ENCODE measurements at regions not wholly inside any gene's neighbourhood (a gene's known extent, or its start where the extent isn't known, plus 50 kb on each side); places are given as distances from the start of the nearest gene placed in this dataset.
A peak's percentile ranks its signal among the peaks of the same experiment; 100 is the strongest.
"Not testable (repeated sequence)": the region's sequence is repeated elsewhere in the genome, so short reads cannot be mapped to it uniquely, and the experiment has no call there.

GRCh38 chr10:31134311-31134952 is 102.8 kb upstream of the ZNF438 start:
- Histone ChIP-seq H3K18ac (ENCODE audit: low read length) (peak overlapping the region; percentile 93), H2BK15ac (ENCODE audit: low read length) (peak overlapping the region; percentile 22), H2BK120ac (ENCODE audit: low read depth, low read length) (no peak overlapping the region), H3K4me3 (ENCODE audit: low read length in 2 of 2) (peak overlapping the region; percentile 33 to 36), H2AFZ (ENCODE audit: low read length) (peak overlapping the region; percentile 85), H3K27me3 (ENCODE audit: control insufficient read depth in 3 of 3, insufficient read depth in 3 of 3, low read depth in 1 of 3, low read length in 3 of 3) (peaks cover 0 to under 1% (median 0%) of the 10 kb centered on the region in 3 experiments), H3K4me2 (ENCODE audit: insufficient read depth, low read length, poor library complexity, severe bottlenecking) (peak overlapping the region; percentile 66), H3K79me1 (ENCODE audit: low read depth, low read length) (no peaks in the 10 kb centered on the region), H3K4ac (ENCODE audit: low read length) (no peak overlapping the region), H3K23ac (ENCODE audit: low read depth, low read length, poor library complexity) (no peak overlapping the region), H3K36me3 (replicated peaks in 1 of 2; ENCODE audit: control insufficient read depth in 2 of 2, insufficient read depth in 2 of 2, low read length in 2 of 2) (no peaks in the 10 kb centered on the region), H4K8ac (ENCODE audit: low read depth, low read length) (no peak overlapping the region), H3K14ac (ENCODE audit: low read length) (no peak overlapping the region), H3K9me3 (replicated peaks in 1 of 2; ENCODE audit: control insufficient read depth in 2 of 2, insufficient read depth in 1 of 2, low read depth in 1 of 2, low read length in 2 of 2) (no peaks in the 10 kb centered on the region), H2BK12ac (ENCODE audit: low read length) (no peak overlapping the region), H2BK5ac (ENCODE audit: low read length) (peak overlapping the region; percentile 94), H4K91ac (ENCODE audit: low read depth, low read length, poor library complexity) (peak overlapping the region; percentile 96), H2AK5ac (ENCODE audit: low read depth, low read length) (no peak overlapping the region), H3K9ac (ENCODE audit: low read depth, low read length, poor library complexity) (peak overlapping the region; percentile 47), H3K4me1 (ENCODE audit: control insufficient read depth in 2 of 2, insufficient read depth in 1 of 2, low read depth in 1 of 2, low read length in 2 of 2) (peaks cover 15% of the 10 kb centered on the region in 2 donors), H3K27ac (replicated peaks; ENCODE audit: low read length) (peak overlapping the region; percentile 99)
- no CpG with 5 or more reads among the region's 24 CpGs for WGBS, 2 donors (ENCODE audit: extremely low coverage in 2 of 2, insufficient read length in 2 of 2, insufficient replicate concordance in 1 of 2)
- no peak for DNase-seq (ENCODE audit: low spot score)

- Histone ChIP-seq H3K9me3 (replicated peaks in 1 of 2; ENCODE audit: control insufficient read depth in 2 of 2, insufficient read depth in 1 of 2, low read depth in 1 of 2, low read length in 2 of 2) (no peaks in the 10 kb centered on the region), H2BK120ac (ENCODE audit: low read depth, low read length) (no peak overlapping the region), H3K4me1 (ENCODE audit: control insufficient read depth in 2 of 2, insufficient read depth in 1 of 2, low read depth in 1 of 2, low read length in 2 of 2) (peaks cover 15 to 20% of the 10 kb centered on the region in 2 donors), H2AK5ac (ENCODE audit: low read depth, low read length) (no peak overlapping the region), H3K14ac (ENCODE audit: low read length) (no peak overlapping the region), H3K4me2 (ENCODE audit: insufficient read depth, low read length, poor library complexity, severe bottlenecking) (no peak overlapping the region), H3K36me3 (replicated peaks in 1 of 2; ENCODE audit: control insufficient read depth in 2 of 2, insufficient read depth in 2 of 2, low read length in 2 of 2) (no peaks in the 10 kb centered on the region), H3K18ac (ENCODE audit: low read length) (no peak overlapping the region), H3K27me3 (ENCODE audit: control insufficient read depth in 3 of 3, insufficient read depth in 3 of 3, low read depth in 1 of 3, low read length in 3 of 3) (peaks cover 0 to 2% (median 0%) of the 10 kb centered on the region in 3 experiments), H2AFZ (ENCODE audit: low read length) (peak overlapping the region; percentile 85), H3K4ac (ENCODE audit: low read length) (no peak overlapping the region), H3K27ac (replicated peaks; ENCODE audit: low read length) (peak overlapping the region; percentile 99), H2BK5ac (ENCODE audit: low read length) (no peak overlapping the region), H3K79me1 (ENCODE audit: low read depth, low read length) (no peaks in the 10 kb centered on the region), H4K8ac (ENCODE audit: low read depth, low read length) (no peak overlapping the region), H3K23ac (ENCODE audit: low read depth, low read length, poor library complexity) (no peak overlapping the region), H3K4me3 (ENCODE audit: low read length in 2 of 2) (peak overlapping the region in 1 of 2 donors; percentile 36), H2BK12ac (ENCODE audit: low read length) (no peak overlapping the region), H4K91ac (ENCODE audit: low read depth, low read length, poor library complexity) (no peak overlapping the region), H3K9ac (ENCODE audit: low read depth, low read length, poor library complexity) (no peak overlapping the region), H2BK15ac (ENCODE audit: low read length) (no peak overlapping the region)
- no peak for DNase-seq (ENCODE audit: low spot score)
- WGBS, 2 donors (ENCODE audit: extremely low coverage in 2 of 2, insufficient read length in 2 of 2, insufficient replicate concordance in 1 of 2), result no CpG with 5 or more reads among the region's 6 CpGs
Observed at GRCh38 chr10:31135171-31135570, 103.5 kb upstream of the ZNF438 start.

- not testable (repeated sequence) for H3K27me3 ChIP-seq (ENCODE audit: control insufficient read depth in 3 of 3, insufficient read depth in 3 of 3, low read depth in 1 of 3, low read length in 3 of 3); H3K4me2 ChIP-seq (ENCODE audit: insufficient read depth, low read length, poor library complexity, severe bottlenecking); H4K8ac ChIP-seq (ENCODE audit: low read depth, low read length); H2BK15ac ChIP-seq (ENCODE audit: low read length); H2AK5ac ChIP-seq (ENCODE audit: low read depth, low read length); H2BK120ac ChIP-seq (ENCODE audit: low read depth, low read length); H4K91ac ChIP-seq (ENCODE audit: low read depth, low read length, poor library complexity); H3K14ac ChIP-seq (ENCODE audit: low read length); H3K27ac ChIP-seq (replicated peaks; ENCODE audit: low read length); H3K23ac ChIP-seq (ENCODE audit: low read depth, low read length, poor library complexity); H3K18ac ChIP-seq (ENCODE audit: low read length); DNase-seq (ENCODE audit: low spot score); H2BK12ac ChIP-seq (ENCODE audit: low read length); H3K4ac ChIP-seq (ENCODE audit: low read length); H3K4me3 ChIP-seq (ENCODE audit: low read length in 2 of 2); H3K79me1 ChIP-seq (ENCODE audit: low read depth, low read length); H3K9me3 ChIP-seq (replicated peaks in 1 of 2; ENCODE audit: control insufficient read depth in 2 of 2, insufficient read depth in 1 of 2, low read depth in 1 of 2, low read length in 2 of 2); H2BK5ac ChIP-seq (ENCODE audit: low read length); H3K36me3 ChIP-seq (replicated peaks in 1 of 2; ENCODE audit: control insufficient read depth in 2 of 2, insufficient read depth in 2 of 2, low read length in 2 of 2); H3K9ac ChIP-seq (ENCODE audit: low read depth, low read length, poor library complexity)
- peaks cover 15 to 25% of the 10 kb centered on the region in 2 donors for H3K4me1 ChIP-seq (ENCODE audit: control insufficient read depth in 2 of 2, insufficient read depth in 1 of 2, low read depth in 1 of 2, low read length in 2 of 2)
- no CpG with 5 or more reads among the region's 8 CpGs for WGBS, 2 donors (ENCODE audit: extremely low coverage in 2 of 2, insufficient read length in 2 of 2, insufficient replicate concordance in 1 of 2)
- peak overlapping the region; percentile 85 for H2AFZ ChIP-seq (ENCODE audit: low read length)
Observed at GRCh38 chr10:31135791-31136190, 104.1 kb upstream of the ZNF438 start.

GRCh38 chr10:31136386-31136785 is 104.7 kb upstream of the ZNF438 start:
- no peak overlapping the region for H3K23ac ChIP-seq (ENCODE audit: low read depth, low read length, poor library complexity)
- H2BK5ac ChIP-seq (ENCODE audit: low read length), result no peak overlapping the region
- H3K79me1 ChIP-seq (ENCODE audit: low read depth, low read length), result no peaks in the 10 kb centered on the region
- no peak overlapping the region for H3K4ac ChIP-seq (ENCODE audit: low read length)
- H3K27ac ChIP-seq (replicated peaks; ENCODE audit: low read length), result no peak overlapping the region
- H3K36me3 ChIP-seq (replicated peaks in 1 of 2; ENCODE audit: control insufficient read depth in 2 of 2, insufficient read depth in 2 of 2, low read length in 2 of 2), result no peaks in the 10 kb centered on the region
- peaks cover 0 to 2% (median 0%) of the 10 kb centered on the region in 3 experiments for H3K27me3 ChIP-seq (ENCODE audit: control insufficient read depth in 3 of 3, insufficient read depth in 3 of 3, low read depth in 1 of 3, low read length in 3 of 3)
- no peak overlapping the region for H4K91ac ChIP-seq (ENCODE audit: low read depth, low read length, poor library complexity)
- H3K4me1 ChIP-seq (ENCODE audit: control insufficient read depth in 2 of 2, insufficient read depth in 1 of 2, low read depth in 1 of 2, low read length in 2 of 2), result peaks cover 15 to 25% of the 10 kb centered on the region in 2 donors
- H3K4me3 ChIP-seq (ENCODE audit: low read length in 2 of 2), result no peak overlapping the region
- H2AK5ac ChIP-seq (ENCODE audit: low read depth, low read length), result no peak overlapping the region
- no peak overlapping the region for H2BK12ac ChIP-seq (ENCODE audit: low read length)
- H3K4me2 ChIP-seq (ENCODE audit: insufficient read depth, low read length, poor library complexity, severe bottlenecking), result no peak overlapping the region
- WGBS, 2 donors (ENCODE audit: extremely low coverage in 2 of 2, insufficient read length in 2 of 2, insufficient replicate concordance in 1 of 2), result no CpG with 5 or more reads among the region's 4 CpGs
- no peak overlapping the region for H3K9ac ChIP-seq (ENCODE audit: low read depth, low read length, poor library complexity)
- no peak overlapping the region for H2BK120ac ChIP-seq (ENCODE audit: low read depth, low read length)
- no peak overlapping the region for H4K8ac ChIP-seq (ENCODE audit: low read depth, low read length)
- H2BK15ac ChIP-seq (ENCODE audit: low read length), result no peak overlapping the region
- H3K9me3 ChIP-seq (replicated peaks in 1 of 2; ENCODE audit: control insufficient read depth in 2 of 2, insufficient read depth in 1 of 2, low read depth in 1 of 2, low read length in 2 of 2), result no peaks in the 10 kb centered on the region
- DNase-seq (ENCODE audit: low spot score), result no peak
- no peak overlapping the region for H3K14ac ChIP-seq (ENCODE audit: low read length)
- H3K18ac ChIP-seq (ENCODE audit: low read length), result no peak overlapping the region
- no peak overlapping the region for H2AFZ ChIP-seq (ENCODE audit: low read length)
